ENCODE measurements at regions not wholly inside any gene's neighbourhood (a gene's known extent, or its start where the extent isn't known, plus 50 kb on each side); places are given as distances from the start of the nearest gene placed in this dataset.

- Histone ChIP-seq H3K36me3 (ENCODE audit: insufficient read depth, low read length) (no peaks in the 10 kb centered on the region), H3K4me2 (ENCODE audit: insufficient read depth, low read length) (no peak overlapping the region), H4K20me1 (ENCODE audit: insufficient read depth, low read length) (no peaks in the 10 kb centered on the region), H3K4me1 (ENCODE audit: insufficient read depth, low read length) (no peaks in the 10 kb centered on the region), H3K27ac (ENCODE audit: low read depth, low read length) (no peak overlapping the region), H3K79me2 (ENCODE audit: insufficient read depth, low read length) (no peaks in the 10 kb centered on the region), H2AFZ (ENCODE audit: low read length) (no peak overlapping the region), H3K27me3 (ENCODE audit: insufficient read depth, low read length) (peaks cover 4% of the 10 kb centered on the region), H3K4me3 (ENCODE audit: insufficient read depth, low read length) (no peak overlapping the region), H3K9me3 (ENCODE audit: low read depth, low read length) (no peaks in the 10 kb centered on the region)
- no peak for DNase-seq (ENCODE audit: insufficient read length, low spot score, missing footprints)
- no peak for TF ChIP-seq CTCF (IDR thresholded peaks at IDR 0.05; ENCODE audit: extremely low read depth, low read depth, low read length)
These were observed 101.6 kb upstream of the APC start for GRCh38 chr5:112635771-112636731.

- Histone ChIP-seq H3K9me3 (ENCODE audit: low read depth, low read length) (no peaks in the 10 kb centered on the region), H3K36me3 (ENCODE audit: insufficient read depth, low read length) (no peaks in the 10 kb centered on the region), H4K20me1 (ENCODE audit: insufficient read depth, low read length) (no peaks in the 10 kb centered on the region), H3K27ac (ENCODE audit: low read depth, low read length) (no peak overlapping the region), H3K4me1 (ENCODE audit: insufficient read depth, low read length) (no peaks in the 10 kb centered on the region), H3K4me2 (ENCODE audit: insufficient read depth, low read length) (no peak overlapping the region), H3K27me3 (ENCODE audit: insufficient read depth, low read length) (peaks cover 4% of the 10 kb centered on the region), H2AFZ (ENCODE audit: low read length) (no peak overlapping the region), H3K4me3 (ENCODE audit: insufficient read depth, low read length) (no peak overlapping the region), H3K79me2 (ENCODE audit: insufficient read depth, low read length) (no peaks in the 10 kb centered on the region)
- TF ChIP-seq CTCF (IDR thresholded peaks at IDR 0.05; ENCODE audit: extremely low read depth, low read depth, low read length): no peak
- DNase-seq (ENCODE audit: insufficient read length, low spot score, missing footprints): no peak
These were observed 100.9 kb upstream of the APC start for GRCh38 chr5:112636751-112637150.

GRCh38 chr5:112637343-112637742, 100.3 kb upstream of the APC start:
- H3K9me3 ChIP-seq (ENCODE audit: low read depth, low read length): no peaks in the 10 kb centered on the region
- H3K4me1 ChIP-seq (ENCODE audit: insufficient read depth, low read length): no peaks in the 10 kb centered on the region
- peaks cover 4% of the 10 kb centered on the region for H3K27me3 ChIP-seq (ENCODE audit: insufficient read depth, low read length)
- no peak overlapping the region for H3K4me3 ChIP-seq (ENCODE audit: insufficient read depth, low read length)
- H3K27ac ChIP-seq (ENCODE audit: low read depth, low read length): no peak overlapping the region
- H3K36me3 ChIP-seq (ENCODE audit: insufficient read depth, low read length): no peaks in the 10 kb centered on the region
- no peaks in the 10 kb centered on the region for H4K20me1 ChIP-seq (ENCODE audit: insufficient read depth, low read length)
- no peak overlapping the region for H3K4me2 ChIP-seq (ENCODE audit: insufficient read depth, low read length)
- DNase-seq (ENCODE audit: insufficient read length, low spot score, missing footprints): no peak
- H2AFZ ChIP-seq (ENCODE audit: low read length): no peak overlapping the region
- H3K79me2 ChIP-seq (ENCODE audit: insufficient read depth, low read length): no peaks in the 10 kb centered on the region
- no peak for TF ChIP-seq CTCF (IDR thresholded peaks at IDR 0.05; ENCODE audit: extremely low read depth, low read depth, low read length)

- H4K20me1 ChIP-seq (ENCODE audit: insufficient read depth, low read length): no peaks in the 10 kb centered on the region
- no peak for TF ChIP-seq CTCF (IDR thresholded peaks at IDR 0.05; ENCODE audit: extremely low read depth, low read depth, low read length)
- H3K27ac ChIP-seq (ENCODE audit: low read depth, low read length): no peak overlapping the region
- peaks cover 4% of the 10 kb centered on the region for H3K27me3 ChIP-seq (ENCODE audit: insufficient read depth, low read length)
- H3K9me3 ChIP-seq (ENCODE audit: low read depth, low read length): no peaks in the 10 kb centered on the region
- H3K4me3 ChIP-seq (ENCODE audit: insufficient read depth, low read length): no peak overlapping the region
- H3K79me2 ChIP-seq (ENCODE audit: insufficient read depth, low read length): no peaks in the 10 kb centered on the region
- no peaks in the 10 kb centered on the region for H3K36me3 ChIP-seq (ENCODE audit: insufficient read depth, low read length)
- H3K4me1 ChIP-seq (ENCODE audit: insufficient read depth, low read length): no peaks in the 10 kb centered on the region
- no peak for DNase-seq (ENCODE audit: insufficient read length, low spot score, missing footprints)
- H2AFZ ChIP-seq (ENCODE audit: low read length): no peak overlapping the region
- no peak overlapping the region for H3K4me2 ChIP-seq (ENCODE audit: insufficient read depth, low read length)
These were observed 97.1 kb upstream of the APC start for GRCh38 chr5:112640546-112640945.

Measured in osteoblast (primary cell).